ENCODE measurements at regions not wholly inside any gene's neighbourhood (a gene's known extent, or its start where the extent isn't known, plus 50 kb on each side); places are given as distances from the start of the nearest gene placed in this dataset.

GRCh38 chr1:38516560-38516959 lies 343.0 kb downstream of the RRAGC start (continued):
- TF ChIP-seq ATF3 (IDR thresholded peaks at IDR 0.05) = no peak
- TF ChIP-seq ZBTB33 (IDR thresholded peaks at IDR 0.05) = no peak

GRCh38 chr1:38512789-38513188 lies 346.8 kb downstream of the RRAGC start:
- Histone ChIP-seq H3K27me3 (ENCODE audit: control insufficient read depth in 4 of 4, insufficient read depth in 4 of 4, low read length in 3 of 4) (peaks cover 0 to 11% (median under 1%) of the 10 kb centered on the region in 4 donors), H3K27ac (ENCODE audit: low read depth in 1 of 2, low read length in 2 of 2) (no peak overlapping the region), H3K4me1 (ENCODE audit: control insufficient read depth in 4 of 4, insufficient read depth in 4 of 4, low read length in 3 of 4) (no peaks in the 10 kb centered on the region), H3K4me3 (ENCODE audit: low read depth in 1 of 3, low read length in 3 of 3) (no peak overlapping the region), H3K36me3 (ENCODE audit: control insufficient read depth in 4 of 4, insufficient read depth in 3 of 4, low read depth in 1 of 4, low read length in 3 of 4) (no peaks in the 10 kb centered on the region), H3K9me3 (ENCODE audit: control insufficient read depth in 4 of 4, low read length in 3 of 4) (no peaks in the 10 kb centered on the region), H3K9ac (ENCODE audit: low read depth in 1 of 2, low read length in 2 of 2) (no peak overlapping the region)
- TF ChIP-seq REST (IDR thresholded peaks at IDR 0.05) = no peak
- no peak for TF ChIP-seq GABPA (IDR thresholded peaks at IDR 0.05 in 1 of 2, conservative IDR thresholded peaks at IDR 0.05 in 1 of 2)
- TF ChIP-seq NR2F2 (IDR thresholded peaks at IDR 0.05) = no peak
- no peak for TF ChIP-seq FOXA2 (IDR thresholded peaks at IDR 0.05)
- TF ChIP-seq HNF4A (conservative IDR thresholded peaks at IDR 0.05) = no peak
- TF ChIP-seq RAD21 (IDR thresholded peaks at IDR 0.05) = no peak
- DNase-seq (ENCODE audit: low spot score) = no peak
- WGBS = 73% methylated on average over 7 of the region's 7 CpGs

- H3K36me3 ChIP-seq (ENCODE audit: control insufficient read depth in 4 of 4, insufficient read depth in 3 of 4, low read depth in 1 of 4, low read length in 3 of 4) = no peaks in the 10 kb centered on the region
- H3K9me3 ChIP-seq (ENCODE audit: control insufficient read depth in 4 of 4, low read length in 3 of 4) = no peaks in the 10 kb centered on the region
- H3K27ac ChIP-seq (ENCODE audit: low read depth in 1 of 2, low read length in 2 of 2) = no peak overlapping the region
- whole genome bisulfite sequencing = 52% methylated on average over 5 of the region's 5 CpGs
- DNase-seq (ENCODE audit: low spot score) = no peak
- no peak overlapping the region for H3K9ac ChIP-seq (ENCODE audit: low read depth in 1 of 2, low read length in 2 of 2)
- H3K4me3 ChIP-seq (ENCODE audit: low read depth in 1 of 3, low read length in 3 of 3) = no peak overlapping the region
- peaks cover 0 to 11% (median under 1%) of the 10 kb centered on the region in 4 donors for H3K27me3 ChIP-seq (ENCODE audit: control insufficient read depth in 4 of 4, insufficient read depth in 4 of 4, low read length in 3 of 4)
- no peaks in the 10 kb centered on the region for H3K4me1 ChIP-seq (ENCODE audit: control insufficient read depth in 4 of 4, insufficient read depth in 4 of 4, low read length in 3 of 4)
- TF ChIP-seq ZBTB33 (IDR thresholded peaks at IDR 0.05) (no peak), ATF3 (IDR thresholded peaks at IDR 0.05) (no peak), GABPA (IDR thresholded peaks at IDR 0.05 in 1 of 2, conservative IDR thresholded peaks at IDR 0.05 in 1 of 2) (no peak), SP1 (IDR thresholded peaks at IDR 0.05) (no peak), EGR1 (IDR thresholded peaks at IDR 0.05; ENCODE audit: low read depth in 2 of 2) (no peak), HNF4G (IDR thresholded peaks at IDR 0.05) (no peak), REST (IDR thresholded peaks at IDR 0.05) (no peak), FOXA2 (IDR thresholded peaks at IDR 0.05) (no peak), JUND (IDR thresholded peaks at IDR 0.05) (no peak), YY1 (IDR thresholded peaks at IDR 0.05) (no peak), RAD21 (IDR thresholded peaks at IDR 0.05) (no peak), HNF4A (conservative IDR thresholded peaks at IDR 0.05) (no peak), TAF1 (conservative IDR thresholded peaks at IDR 0.05) (no peak), MAX (IDR thresholded peaks at IDR 0.05) (no peak)
These were observed 347.4 kb downstream of the RRAGC start for GRCh38 chr1:38512024-38512767.

Measured in liver (tissue), 7 donors.